LNCAP (cell line): ENCODE measurements at regions not wholly inside any gene's neighbourhood (a gene's known extent, or its start where the extent isn't known, plus 50 kb on each side); places are given as distances from the start of the nearest gene placed in this dataset.

Experiments
- CTCF ChIP-seq: fragments of 450-650 bp; IDR thresholded peaks from 2 replicates; pipeline ENCODE4 v1.5.1; 2017; ENCODE audit warnings: mild to moderate bottlenecking

GRCh38 chr5:93156566-93156965 lies 424.5 kb downstream of the NR2F1-AS1 start:
- TF ChIP-seq CTCF, result no peak

- no peak for TF ChIP-seq CTCF
Measured at GRCh38 chr5:93154535-93154934, 426.5 kb downstream of the NR2F1-AS1 start.

- no peak for TF ChIP-seq CTCF
Measured at GRCh38 chr5:93153461-93153860, 427.6 kb downstream of the NR2F1-AS1 start.

- TF ChIP-seq CTCF, result no peak
Measured at GRCh38 chr5:93151896-93152295, 429.1 kb downstream of the NR2F1-AS1 start.

- no peak for TF ChIP-seq CTCF
Measured at GRCh38 chr5:93151121-93151520, 429.9 kb downstream of the NR2F1-AS1 start.

GRCh38 chr5:93150311-93151012 lies 430.6 kb downstream of the NR2F1-AS1 start:
- TF ChIP-seq CTCF, result no peak

- TF ChIP-seq CTCF, result no peak
Measured at GRCh38 chr5:93145767-93146166, 435.3 kb downstream of the NR2F1-AS1 start.

GRCh38 chr5:93145019-93145418 lies 436.0 kb downstream of the NR2F1-AS1 start:
- TF ChIP-seq CTCF, result no peak
